MM.1S (cell line): ENCODE measurements at regions not wholly inside any gene's neighbourhood (a gene's known extent, or its start where the extent isn't known, plus 50 kb on each side); places are given as distances from the start of the nearest gene placed in this dataset.
A peak's percentile ranks its signal among the peaks of the same experiment; 100 is the strongest.

ENCODE experiments used
- DNase-seq: peaks from one replicate; pipeline ENCODE4 v3.0.0-alpha.2; 2015
- H2AFZ ChIP-seq: fragments of 300-600 bp; sonication (generic); 2 replicates; pipeline ENCODE4 v1.6.0; 2016; ENCODE audit warnings: antibody characterized with exemption, low read length
- H3F3A ChIP-seq: fragments of 300-600 bp; sonication (generic); 2 replicates; pipeline ENCODE4 v1.6.1; 2016; ENCODE audit warnings: mild to moderate bottlenecking, antibody characterized with exemption, low read length, moderate library complexity, mixed read lengths; ENCODE audit not compliant: insufficient read depth
- H3K27ac ChIP-seq: fragments of 300-600 bp; sonication (generic); 2 replicates; pipeline ENCODE4 v1.5.1; 2016; ENCODE audit warnings: mild to moderate bottlenecking, low read length
- H3K27me3 ChIP-seq: fragments of 300-600 bp; sonication (generic); replicated peaks from 2 replicates; pipeline ENCODE4 v1.6.0; 2016; ENCODE audit warnings: low read length; ENCODE audit not compliant: insufficient read depth
- H3K36me3 ChIP-seq: fragments of 300-600 bp; sonication (generic); replicated peaks from 2 replicates; pipeline ENCODE4 v1.6.1; 2016; ENCODE audit warnings: mild to moderate bottlenecking, low read length, mixed read lengths; ENCODE audit not compliant: insufficient read depth
- H3K4me1 ChIP-seq: fragments of 300-600 bp; sonication (generic); 2 replicates; pipeline ENCODE4 v1.6.1; 2016; ENCODE audit warnings: low read length, mixed read lengths
- H3K4me2 ChIP-seq: fragments of 300-600 bp; sonication (generic); 2 replicates; pipeline ENCODE4 v1.6.0; 2016; ENCODE audit warnings: low read depth, low read length
- H3K4me3 ChIP-seq: fragments of 300-600 bp; sonication (generic); 2 replicates; pipeline ENCODE4 v1.5.1; 2016; ENCODE audit warnings: low read length, mixed read lengths
- H3K79me2 ChIP-seq: fragments of 300-600 bp; sonication (generic); 2 replicates; pipeline ENCODE4 v1.6.1; 2016; ENCODE audit warnings: mixed run types, low read length, mixed read lengths
- H3K9ac ChIP-seq: fragments of 300-600 bp; sonication (generic); 2 replicates; pipeline ENCODE4 v1.6.1; 2016; ENCODE audit warnings: low read length, mixed read lengths
- H3K9me2 ChIP-seq: fragments of 300-600 bp; sonication (generic); replicated peaks from 2 replicates; pipeline ENCODE4 v1.6.1; 2016; ENCODE audit warnings: mild to moderate bottlenecking, low read length, mixed read lengths; ENCODE audit not compliant: insufficient read depth
- H3K9me3 ChIP-seq: fragments of 300-600 bp; sonication (generic); replicated peaks from 2 replicates; pipeline ENCODE4 v1.6.1; 2016; ENCODE audit warnings: mild to moderate bottlenecking, low read length, mixed read lengths; ENCODE audit not compliant: insufficient read depth
- H4K20me1 ChIP-seq: fragments of 300-600 bp; sonication (generic); 2 replicates; pipeline ENCODE4 v1.6.1; 2016; ENCODE audit warnings: mild to moderate bottlenecking, low read length, moderate library complexity, mixed read lengths; ENCODE audit not compliant: insufficient read depth
- CTCF ChIP-seq: fragments of 300-600 bp; sonication (generic); IDR thresholded peaks from 2 replicates; pipeline ENCODE4 v1.5.1; 2016; ENCODE audit warnings: antibody characterized with exemption, low read length, mixed read lengths
- EZH2 ChIP-seq: fragments of 300-600 bp; sonication (generic); optimal IDR thresholded peaks from 2 replicates; pipeline ENCODE3; 2017; ENCODE audit warnings: low read depth, mild to moderate bottlenecking, antibody characterized with exemption, low read length, mixed read lengths
- EZH2phosphoT487 ChIP-seq: fragments of 300-600 bp; sonication (generic); IDR thresholded peaks from 2 replicates; pipeline ENCODE4 v1.6.1; 2018; ENCODE audit warnings: antibody characterized with exemption, low read length

GRCh38 chr5:174295702-174296436, 250.4 kb downstream of the NSG2 start:
- TF ChIP-seq EZH2 (no peak), CTCF (no peak), EZH2phosphoT487 (no peak)

DNA sequence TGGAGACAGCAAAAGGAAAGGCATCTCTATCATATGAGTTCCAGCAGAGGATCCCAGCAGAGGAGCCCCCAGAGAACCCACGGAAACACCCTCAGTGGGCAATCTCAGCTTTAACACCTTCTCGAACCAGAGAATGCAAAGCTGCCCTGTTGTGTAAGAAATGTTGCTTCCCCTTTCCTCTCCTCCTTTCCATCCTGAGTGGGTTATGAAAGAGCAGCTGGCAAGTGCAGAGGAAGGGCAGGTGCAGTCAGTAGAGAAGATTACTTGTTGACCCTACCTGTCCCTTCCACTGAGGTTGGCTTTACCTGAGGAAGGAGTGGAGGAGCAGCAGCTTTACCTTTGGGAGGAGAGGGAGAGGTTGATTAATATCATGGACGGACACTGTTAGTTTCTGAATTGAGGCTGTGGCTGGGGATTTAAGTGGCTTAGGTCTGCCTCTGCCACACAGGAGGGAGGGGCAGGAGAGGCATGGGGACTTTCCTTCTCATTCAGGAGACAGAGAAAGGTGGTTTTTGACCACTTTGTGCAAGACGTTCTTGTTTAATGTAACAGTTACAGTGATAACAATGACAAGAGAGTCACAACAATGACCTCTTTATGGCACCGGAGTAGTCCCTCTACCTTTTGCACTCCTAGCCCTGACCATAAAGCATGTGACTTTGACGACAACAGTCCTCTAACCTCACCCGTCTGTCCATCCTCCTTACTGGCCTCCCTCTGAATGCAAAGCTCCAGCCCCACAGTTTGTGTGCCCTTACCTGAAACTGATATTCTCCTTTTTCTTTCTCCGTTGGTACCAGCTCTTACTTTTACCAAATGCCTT, 254.8 kb downstream of the NSG2 start:
- H3K36me3 ChIP-seq: no peaks in the 10 kb centered on the region
- no peaks in the 10 kb centered on the region for H3K79me2 ChIP-seq
- H3K27ac ChIP-seq: peak overlapping the region; percentile 62
- H2AFZ ChIP-seq: peak overlapping the region; percentile 56
- peaks cover 53% of the 10 kb centered on the region for H3K4me1 ChIP-seq
- H3K4me2 ChIP-seq: peak overlapping the region; percentile 74
- H3K9me3 ChIP-seq: no peaks in the 10 kb centered on the region
- H4K20me1 ChIP-seq: no peaks in the 10 kb centered on the region
- no peaks in the 10 kb centered on the region for H3K9me2 ChIP-seq
- H3K27me3 ChIP-seq: no peaks in the 10 kb centered on the region
- peak; percentile 67 for DNase-seq
- peak overlapping the region; percentile 26; the same call in 1 of the 2 replicates for H3K9ac ChIP-seq
- TF ChIP-seq CTCF: no peak
- TF ChIP-seq EZH2: no peak
- TF ChIP-seq EZH2phosphoT487: no peak
- peaks cover 21% of the 10 kb centered on the region for H3F3A ChIP-seq
- no peak overlapping the region; the same call in 1 of the 2 replicates for H3K4me3 ChIP-seq

More at GRCh38 chr5:174295702-174296436, 250.4 kb downstream of the NSG2 start:
- H3K36me3 ChIP-seq: no peaks in the 10 kb centered on the region
- peak overlapping the region; percentile 80 for H3K4me2 ChIP-seq
- no peaks in the 10 kb centered on the region for H3K9me2 ChIP-seq
- H3K4me3 ChIP-seq: peak overlapping the region; percentile 4; the same call in 1 of the 2 replicates
- peak overlapping the region; percentile 30; the same call in 1 of the 2 replicates for H3K9ac ChIP-seq
- no peaks in the 10 kb centered on the region for H4K20me1 ChIP-seq
- H3K9me3 ChIP-seq: no peaks in the 10 kb centered on the region
- no peaks in the 10 kb centered on the region for H3K79me2 ChIP-seq
- H3K27ac ChIP-seq: peak overlapping the region; percentile 75
- H3K27me3 ChIP-seq: no peaks in the 10 kb centered on the region
- peak overlapping the region; percentile 45 for H2AFZ ChIP-seq
- peaks cover 19% of the 10 kb centered on the region for H3F3A ChIP-seq
- DNase-seq: peak; percentile 85
- peaks cover 35% of the 10 kb centered on the region for H3K4me1 ChIP-seq

- Histone ChIP-seq H3F3A (peaks cover 15% of the 10 kb centered on the region), H3K4me1 (peaks cover 45% of the 10 kb centered on the region), H3K27me3 (no peaks in the 10 kb centered on the region), H2AFZ (peak overlapping the region; percentile 56), H3K4me2 (peak overlapping the region; percentile 74; the same call in 1 of the 2 replicates), H3K27ac (peak overlapping the region; percentile 62; the same call in 1 of the 2 replicates), H3K4me3 (no peak overlapping the region), H3K79me2 (no peaks in the 10 kb centered on the region), H4K20me1 (no peaks in the 10 kb centered on the region), H3K9me3 (no peaks in the 10 kb centered on the region), H3K9me2 (no peaks in the 10 kb centered on the region), H3K9ac (peak overlapping the region; percentile 26; the same call in 1 of the 2 replicates), H3K36me3 (no peaks in the 10 kb centered on the region)
- DNase-seq: no peak
- no peak for TF ChIP-seq CTCF
- no peak for TF ChIP-seq EZH2phosphoT487
- no peak for TF ChIP-seq EZH2
Observed at GRCh38 chr5:174300941-174301761, 255.6 kb downstream of the NSG2 start.
